GM12865 (cell line): ENCODE measurements at regions not wholly inside any gene's neighbourhood (a gene's known extent, or its start where the extent isn't known, plus 50 kb on each side); places are given as distances from the start of the nearest gene placed in this dataset.

ENCODE experiments used
- DNase-seq: peaks from one replicate; pipeline ENCODE4 v3.0.0; 2010; ENCODE audit warnings: low read depth
- H3K4me3 ChIP-seq: 2 replicates; pipeline ENCODE4 v1.5.1; 2011; ENCODE audit warnings: mild to moderate bottlenecking, low read depth, low read length, control low read depth
- CTCF ChIP-seq: IDR thresholded peaks from 2 replicates; pipeline ENCODE4 v1.5.1; 2011; ENCODE audit warnings: low read length, control low read depth, low read depth, inconsistent platforms; ENCODE audit not compliant: insufficient read depth; ENCODE audit errors: missing control alignments

GRCh38 chr22:49415151-49415951 is 412.3 kb downstream of the BRD1 start:
- DNase-seq = no peak
- no peak for TF ChIP-seq CTCF
- H3K4me3 ChIP-seq = no peak overlapping the region

- TF ChIP-seq CTCF = no peak
Measured at GRCh38 chr22:49413551-49413950, 414.1 kb downstream of the BRD1 start.

GRCh38 chr22:49413146-49413545 is 414.5 kb downstream of the BRD1 start:
- H3K4me3 ChIP-seq = no peak overlapping the region
- TF ChIP-seq CTCF = no peak
- DNase-seq = no peak

More at GRCh38 chr22:49413551-49413950, 414.1 kb downstream of the BRD1 start:
- H3K4me3 ChIP-seq = no peak overlapping the region
- no peak for DNase-seq

- no peak for DNase-seq
- TF ChIP-seq CTCF = no peak
- no peak overlapping the region for H3K4me3 ChIP-seq
Measured at GRCh38 chr22:49412236-49412635, 415.4 kb downstream of the BRD1 start.

- no peak for TF ChIP-seq CTCF
- no peak for DNase-seq
- H3K4me3 ChIP-seq = no peak overlapping the region
Measured at GRCh38 chr22:49411236-49411635, 416.4 kb downstream of the BRD1 start.

- no peak for TF ChIP-seq CTCF
- no peak for DNase-seq
- no peak overlapping the region for H3K4me3 ChIP-seq
Measured at GRCh38 chr22:49408102-49408836, 419.4 kb downstream of the BRD1 start.
